HL-60/S4 treated with retinoic acid at 250 ng/mL for 4 days and 3 days (cell line): ENCODE measurements at regions not wholly inside any gene's neighbourhood (a gene's known extent, or its start where the extent isn't known, plus 50 kb on each side); places are given as distances from the start of the nearest gene placed in this dataset.

Source experiments
- in situ Hi-C: fragments of 300-500 bp; cut with MboI; formaldehyde crosslinking; loops from 2 replicates; pipeline ENCODE4 v1.7.0; 2022; ENCODE audit warnings: low sequenced_read_pairs

GRCh38 chr10:107706096-107706725 is 541.7 kb upstream of the SORCS1 start:
- in situ Hi-C loops: no loop called here

GRCh38 chr10:107701943-107702342 is 537.4 kb upstream of the SORCS1 start:
- in situ Hi-C loops: no loop called here

- in situ Hi-C loops: no loop called here
Observed at GRCh38 chr10:107692072-107692471, 527.6 kb upstream of the SORCS1 start.

DNA sequence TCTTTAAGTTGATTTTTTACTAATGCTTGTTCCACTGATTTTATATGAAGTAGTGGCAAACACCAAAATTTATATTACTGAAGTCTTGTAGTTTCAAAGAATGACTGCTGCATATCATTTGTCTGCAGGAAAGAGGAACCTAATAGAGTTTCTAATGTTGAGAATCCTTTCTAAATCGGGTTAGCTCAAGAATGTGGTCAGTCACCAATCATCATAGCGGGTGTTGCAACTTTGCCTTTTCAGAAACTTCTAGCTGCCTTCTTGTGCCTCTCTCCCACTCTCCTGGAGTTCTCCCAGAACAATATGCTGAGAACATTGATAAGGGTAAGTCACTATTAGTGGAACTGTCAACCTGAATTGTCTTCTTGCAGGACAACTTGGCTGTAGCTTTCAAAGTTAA is 524.8 kb upstream of the SORCS1 start:
- in situ Hi-C loops: no loop called here

GRCh38 chr10:107687701-107688100 is 523.2 kb upstream of the SORCS1 start:
- in situ Hi-C loops: no loop called here

- in situ Hi-C loops: no loop called here
Observed at GRCh38 chr10:107686095-107686494, 521.6 kb upstream of the SORCS1 start.

DNA sequence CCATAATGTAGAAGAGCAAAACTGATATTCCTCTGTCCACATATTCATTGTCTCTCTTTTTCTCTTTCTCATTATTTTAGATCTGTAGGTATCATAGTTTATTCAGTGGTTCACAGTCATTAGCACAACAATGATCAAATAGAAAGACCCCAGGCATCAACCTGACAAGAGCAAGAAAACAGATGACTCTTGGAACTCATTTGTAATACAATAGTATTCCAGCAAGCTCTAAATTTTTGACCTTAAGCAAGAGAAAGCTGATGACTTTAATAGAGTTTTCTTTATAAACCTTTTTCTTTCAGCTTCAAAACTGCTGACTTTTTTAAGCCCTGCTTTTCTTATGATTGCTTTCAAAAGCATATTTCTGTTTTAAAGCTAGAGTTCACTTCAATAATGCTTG is 507.5 kb upstream of the SORCS1 start:
- in situ Hi-C loops: no loop called here

GRCh38 chr10:107666214-107666613 is 501.7 kb upstream of the SORCS1 start:
- in situ Hi-C loops: no loop called here

DNA sequence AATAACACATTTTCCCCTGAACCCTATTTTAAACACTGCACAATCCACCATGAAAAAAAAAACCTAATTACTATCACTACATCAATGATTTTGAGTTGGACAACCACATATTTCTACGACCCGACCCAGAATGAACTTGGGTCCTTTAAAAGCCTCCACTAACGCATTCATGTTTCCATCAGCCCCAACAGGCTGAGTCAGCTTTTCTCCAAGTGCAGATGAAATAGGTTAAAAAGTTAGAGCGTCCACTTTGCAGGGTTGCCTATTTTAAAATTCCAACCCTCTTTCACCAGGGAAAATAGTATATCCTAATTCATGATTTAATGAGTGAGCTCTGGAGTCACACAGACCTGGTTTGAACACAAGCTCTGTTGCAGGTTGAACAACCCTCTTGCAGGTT is 501.0 kb upstream of the SORCS1 start:
- in situ Hi-C loops: no loop called here

DNA sequence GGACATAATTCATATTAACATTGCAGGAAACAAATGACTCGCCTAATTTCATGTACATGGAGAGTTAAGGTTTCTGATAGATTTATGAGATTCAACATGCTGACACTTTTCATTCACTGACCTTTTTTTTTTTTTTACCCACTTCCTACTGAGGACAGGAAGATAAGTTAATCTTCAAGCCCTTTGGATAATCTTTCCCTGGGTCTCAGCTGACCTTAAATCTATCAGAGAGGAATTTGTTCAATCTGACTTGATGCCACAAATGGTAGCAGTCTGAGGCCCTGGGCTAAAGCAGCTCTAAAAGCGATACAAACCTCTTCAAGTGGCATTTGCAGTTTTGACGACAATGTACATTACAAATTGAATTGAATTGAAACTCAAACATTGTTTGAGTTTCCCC is 493.3 kb upstream of the SORCS1 start:
- in situ Hi-C loops: no loop called here

GRCh38 chr10:107656932-107657331 is 492.4 kb upstream of the SORCS1 start:
- in situ Hi-C loops: no loop called here

- in situ Hi-C loops: no loop called here
Observed at GRCh38 chr10:107653832-107654287, 489.4 kb upstream of the SORCS1 start.

DNA sequence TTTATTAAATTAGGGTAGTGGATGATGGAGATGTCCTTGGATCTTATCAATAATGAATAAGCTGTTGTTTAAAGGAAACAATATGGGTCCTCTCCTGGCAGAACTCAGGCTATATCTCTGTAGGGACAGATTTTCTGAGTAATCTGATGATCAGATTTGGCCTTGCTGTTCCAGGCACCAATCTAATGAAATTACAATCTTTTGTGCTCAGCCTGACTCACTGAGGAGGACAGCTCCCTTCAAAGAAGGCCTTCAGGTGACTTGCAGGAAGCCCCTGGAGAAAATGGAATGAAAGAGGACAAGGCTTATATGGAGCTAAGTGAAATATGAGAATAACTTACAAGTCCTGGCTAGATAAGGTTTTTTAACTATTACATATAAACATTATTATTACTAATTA is 486.4 kb upstream of the SORCS1 start:
- in situ Hi-C loops: no loop called here

- in situ Hi-C loops: no loop called here
Observed at GRCh38 chr10:107649249-107649648, 484.7 kb upstream of the SORCS1 start.

DNA sequence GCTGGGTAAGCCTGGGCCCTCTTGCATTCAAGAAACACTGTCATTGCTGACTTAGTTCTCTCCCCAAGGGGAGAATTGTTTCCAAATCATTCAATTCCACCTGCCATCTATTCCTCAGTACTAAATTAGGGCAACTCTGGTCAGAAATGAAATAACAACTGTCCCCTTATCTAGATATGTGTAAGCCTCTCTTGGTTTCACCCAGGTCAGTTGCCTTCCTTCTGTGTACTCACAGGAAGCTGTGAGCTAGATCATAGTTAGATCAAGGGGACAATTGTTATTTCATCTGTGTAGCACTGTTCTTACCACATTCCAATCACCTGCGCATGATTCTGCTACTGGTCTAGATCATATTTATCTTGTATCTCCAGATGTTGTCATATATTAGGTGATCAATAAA is 483.0 kb upstream of the SORCS1 start:
- in situ Hi-C loops: no loop called here

GRCh38 chr10:107631876-107632275 is 467.4 kb upstream of the SORCS1 start:
- in situ Hi-C loops: no loop called here

DNA sequence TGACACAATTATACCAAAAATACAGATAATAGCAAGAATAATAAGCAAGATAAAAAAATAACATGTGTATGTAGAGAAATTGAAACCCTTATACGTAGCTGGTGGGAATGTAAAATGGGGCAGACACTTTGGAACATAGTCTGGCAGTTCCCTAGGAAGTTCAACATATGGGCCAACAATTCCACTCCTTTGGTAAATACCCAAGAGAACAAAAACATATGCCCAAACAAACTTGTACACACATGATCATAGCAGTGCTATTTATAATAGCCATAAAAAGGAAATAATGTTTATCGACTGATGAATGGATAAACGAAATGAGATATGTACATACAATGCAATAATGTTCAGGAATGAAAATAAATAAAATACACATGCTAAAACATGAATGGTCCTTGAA is 462.4 kb upstream of the SORCS1 start:
- in situ Hi-C loops: no loop called here

GRCh38 chr10:107623292-107623691 is 458.8 kb upstream of the SORCS1 start:
- in situ Hi-C loops: no loop called here

DNA sequence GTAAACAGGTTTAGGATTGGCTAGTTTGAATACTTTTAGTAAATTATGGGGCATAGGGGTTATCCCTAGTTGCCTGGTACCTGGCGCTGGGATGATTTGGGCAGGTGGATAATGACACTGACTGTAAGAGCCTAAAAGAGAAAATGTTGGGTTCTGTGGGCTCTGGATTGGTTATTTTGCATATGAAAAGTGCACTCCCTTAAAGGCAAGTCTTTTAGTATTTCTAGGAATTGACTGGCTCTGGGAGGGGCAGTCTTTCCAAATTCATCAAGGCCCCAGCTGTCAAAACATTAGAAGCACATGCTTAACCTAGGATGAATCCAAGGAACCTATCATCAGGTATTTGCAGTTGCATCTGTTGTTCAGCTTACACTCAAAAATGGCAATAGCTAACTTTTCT is 454.6 kb upstream of the SORCS1 start:
- in situ Hi-C loops: no loop called here

DNA sequence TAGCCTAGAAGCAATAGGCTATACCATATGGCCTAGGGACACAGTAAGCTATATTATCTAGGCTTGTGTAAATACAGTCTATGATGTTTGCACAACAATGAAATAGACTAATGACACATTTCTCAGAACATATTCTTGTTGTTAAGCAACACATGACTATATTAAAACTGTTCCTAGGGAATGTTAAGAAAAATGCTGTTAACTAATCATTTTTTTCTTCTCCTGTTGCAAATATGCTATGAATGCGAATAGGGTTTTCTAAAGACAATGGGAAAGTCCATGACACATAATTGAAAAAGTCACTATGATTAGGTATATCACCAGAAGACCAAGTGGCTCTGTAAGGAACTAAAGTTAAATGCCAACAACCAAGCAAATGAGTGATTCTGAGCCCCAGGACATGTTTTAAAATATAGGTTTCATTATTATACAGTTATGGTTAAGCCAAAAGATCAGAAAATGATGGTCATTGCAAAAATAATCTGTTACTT is 454.0 kb upstream of the SORCS1 start:
- in situ Hi-C loops: no loop called here

DNA sequence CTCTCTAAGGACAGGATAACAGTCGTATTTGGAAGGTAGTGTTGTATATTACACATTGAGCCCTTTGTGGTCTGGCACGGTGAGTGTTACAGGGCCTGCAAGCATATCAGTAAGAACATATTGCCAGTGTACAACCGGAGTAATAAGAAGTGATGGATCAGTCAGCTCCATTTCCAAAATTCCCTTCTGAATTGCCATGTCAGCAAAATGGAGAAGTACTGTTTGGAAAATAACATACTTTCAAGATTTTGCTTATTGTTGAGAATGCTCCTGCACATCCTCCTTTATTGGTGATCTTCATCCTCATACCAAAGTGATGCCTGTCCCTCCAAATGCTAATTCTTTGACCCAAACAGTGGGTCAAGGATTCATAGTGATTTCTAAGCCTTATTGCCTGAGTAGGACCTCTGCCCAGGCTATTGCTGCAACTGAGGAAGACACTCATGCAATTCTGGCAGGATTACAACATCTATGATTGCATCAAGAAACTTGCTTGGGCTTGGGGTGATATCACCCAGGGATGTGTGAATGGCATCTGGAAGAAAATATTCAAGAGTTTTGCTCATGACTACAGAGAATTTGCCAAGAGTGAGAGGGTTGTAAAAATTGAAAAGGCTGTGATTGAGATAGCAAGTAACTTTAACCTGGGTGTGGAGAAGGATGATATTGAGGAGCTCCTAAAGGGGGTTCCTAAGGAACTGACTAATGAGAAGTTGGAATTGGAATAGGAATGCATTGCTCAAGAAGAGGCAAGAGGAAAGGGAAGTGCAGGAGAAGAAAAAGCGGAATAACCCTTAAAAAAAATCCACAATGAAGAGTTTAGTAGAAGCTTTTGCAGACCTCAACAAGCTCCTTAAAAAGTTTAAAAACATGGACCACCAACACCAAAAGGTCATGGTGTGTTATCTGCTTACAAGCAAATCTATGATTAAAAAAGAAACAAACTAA is 452.2 kb upstream of the SORCS1 start:
- in situ Hi-C loops: no loop called here

GRCh38 chr10:107616031-107616430 is 451.5 kb upstream of the SORCS1 start:
- in situ Hi-C loops: no loop called here
